Fibroblast of pulmonary artery (primary cell): ENCODE measurements at regions not wholly inside any gene's neighbourhood (a gene's known extent, or its start where the extent isn't known, plus 50 kb on each side); places are given as distances from the start of the nearest gene placed in this dataset.
"Not testable (repeated sequence)": the region's sequence is repeated elsewhere in the genome, so short reads cannot be mapped to it uniquely, and the experiment has no call there.

Experiments
- DNase-seq: peaks from one replicate; pipeline ENCODE4 v3.0.0-alpha.2; 2010; ENCODE audit warnings: low read depth
- H3K4me3 ChIP-seq: replicated peaks from 2 replicates; pipeline ENCODE4 v1.5.1; 2011; ENCODE audit warnings: low read depth, mild to moderate bottlenecking, control low read depth, low read length, moderate library complexity
- TF ChIP-seq, protein P1 (sequence below): IDR thresholded peaks from 2 replicates; pipeline ENCODE4 v1.5.1; 2011; ENCODE audit warnings: mild to moderate bottlenecking, control low read depth, low read length, inconsistent platforms; ENCODE audit errors: missing control alignments

DNA sequence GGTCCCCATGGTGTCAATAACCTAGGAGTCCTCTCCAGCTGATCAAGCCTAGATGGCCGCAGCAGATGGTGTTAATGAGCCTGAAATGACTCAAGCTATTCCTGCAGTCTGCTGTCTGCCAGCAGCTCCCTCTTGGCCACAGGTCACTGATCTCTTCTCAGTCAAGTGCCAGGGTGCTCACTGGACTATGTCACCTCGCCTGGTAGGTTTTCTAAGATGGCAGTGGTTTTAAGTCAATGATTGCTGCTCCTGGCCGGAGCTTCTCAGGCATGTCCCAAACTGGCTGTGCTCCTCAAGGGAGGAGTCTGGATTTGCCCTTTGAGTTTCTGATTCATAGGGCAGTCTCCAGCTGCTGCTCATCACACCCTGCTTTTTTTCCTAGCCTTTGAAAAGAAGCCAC lies 58.6 kb upstream of the SHISA6 start:
- no peak for DNase-seq
- TF ChIP-seq, protein P1, sequence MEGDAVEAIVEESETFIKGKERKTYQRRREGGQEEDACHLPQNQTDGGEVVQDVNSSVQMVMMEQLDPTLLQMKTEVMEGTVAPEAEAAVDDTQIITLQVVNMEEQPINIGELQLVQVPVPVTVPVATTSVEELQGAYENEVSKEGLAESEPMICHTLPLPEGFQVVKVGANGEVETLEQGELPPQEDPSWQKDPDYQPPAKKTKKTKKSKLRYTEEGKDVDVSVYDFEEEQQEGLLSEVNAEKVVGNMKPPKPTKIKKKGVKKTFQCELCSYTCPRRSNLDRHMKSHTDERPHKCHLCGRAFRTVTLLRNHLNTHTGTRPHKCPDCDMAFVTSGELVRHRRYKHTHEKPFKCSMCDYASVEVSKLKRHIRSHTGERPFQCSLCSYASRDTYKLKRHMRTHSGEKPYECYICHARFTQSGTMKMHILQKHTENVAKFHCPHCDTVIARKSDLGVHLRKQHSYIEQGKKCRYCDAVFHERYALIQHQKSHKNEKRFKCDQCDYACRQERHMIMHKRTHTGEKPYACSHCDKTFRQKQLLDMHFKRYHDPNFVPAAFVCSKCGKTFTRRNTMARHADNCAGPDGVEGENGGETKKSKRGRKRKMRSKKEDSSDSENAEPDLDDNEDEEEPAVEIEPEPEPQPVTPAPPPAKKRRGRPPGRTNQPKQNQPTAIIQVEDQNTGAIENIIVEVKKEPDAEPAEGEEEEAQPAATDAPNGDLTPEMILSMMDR = no peak

DNA sequence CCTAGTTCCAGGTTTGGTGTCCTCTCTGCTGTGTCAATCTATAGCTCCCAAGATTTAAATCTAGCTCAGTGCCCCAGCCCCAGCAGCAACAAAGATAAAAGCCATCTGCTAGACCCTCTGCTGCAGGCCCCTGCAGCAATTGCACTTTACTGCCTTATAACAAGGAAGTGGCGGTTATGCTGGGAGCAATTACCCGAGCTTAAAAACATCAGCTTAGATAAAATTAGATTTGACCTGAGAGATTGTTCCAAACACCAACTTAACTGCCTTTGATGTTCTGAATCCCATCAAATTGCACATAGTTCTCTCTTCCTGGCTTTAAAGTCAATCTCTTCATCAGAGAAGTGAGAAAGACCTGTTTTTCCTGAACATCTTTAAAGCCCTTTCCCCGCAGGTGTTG lies 62.4 kb upstream of the SHISA6 start:
- DNase-seq = no peak
- TF ChIP-seq, protein P1 = no peak
- H3K4me3 ChIP-seq = no peak overlapping the region

More for the DNA sequence above, 58.6 kb upstream of the SHISA6 start:
- no peak overlapping the region for H3K4me3 ChIP-seq

DNA sequence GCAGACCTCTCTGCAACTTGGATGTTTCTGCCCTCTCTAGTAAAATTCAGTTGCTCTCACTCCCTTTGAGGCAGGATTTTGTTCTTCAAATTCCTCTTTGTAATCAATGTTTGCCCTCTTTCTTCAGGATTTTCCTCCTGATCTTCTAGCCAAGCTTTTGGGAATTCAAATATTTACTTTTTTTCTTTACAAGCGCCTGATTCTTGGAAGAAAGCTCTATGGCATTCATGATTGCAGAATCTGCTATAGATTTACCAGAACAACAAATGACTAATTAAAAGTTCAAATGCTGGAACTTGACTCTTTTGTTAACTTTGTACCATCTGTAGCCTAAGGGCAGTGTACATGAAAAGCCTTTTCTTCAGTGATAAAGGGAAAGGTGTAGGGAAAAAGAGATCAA lies 63.7 kb upstream of the SHISA6 start:
- TF ChIP-seq, protein P1 = no peak
- DNase-seq = no peak
- no peak overlapping the region for H3K4me3 ChIP-seq

DNA sequence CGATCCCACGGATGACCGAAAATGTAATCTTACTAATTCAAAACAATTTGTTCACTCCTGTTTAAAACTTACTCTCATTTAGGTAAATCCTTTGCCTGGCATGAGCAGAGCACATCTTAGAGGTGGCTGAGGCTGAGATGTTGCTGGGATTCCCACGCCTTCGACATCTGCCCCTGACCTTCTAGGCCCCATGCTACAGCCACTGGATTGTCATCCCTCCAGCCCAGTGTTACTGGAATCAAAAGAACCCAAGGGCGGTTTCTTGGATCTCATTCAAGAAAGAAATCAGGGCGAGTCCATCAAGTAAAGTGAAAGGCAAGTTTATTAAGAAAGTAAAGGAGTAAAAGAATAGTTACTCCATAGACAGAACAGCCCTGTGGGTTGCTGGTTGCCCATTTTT lies 64.5 kb upstream of the SHISA6 start:
- TF ChIP-seq, protein P1 = no peak
- DNase-seq = no peak
- H3K4me3 ChIP-seq = no peak overlapping the region

DNA sequence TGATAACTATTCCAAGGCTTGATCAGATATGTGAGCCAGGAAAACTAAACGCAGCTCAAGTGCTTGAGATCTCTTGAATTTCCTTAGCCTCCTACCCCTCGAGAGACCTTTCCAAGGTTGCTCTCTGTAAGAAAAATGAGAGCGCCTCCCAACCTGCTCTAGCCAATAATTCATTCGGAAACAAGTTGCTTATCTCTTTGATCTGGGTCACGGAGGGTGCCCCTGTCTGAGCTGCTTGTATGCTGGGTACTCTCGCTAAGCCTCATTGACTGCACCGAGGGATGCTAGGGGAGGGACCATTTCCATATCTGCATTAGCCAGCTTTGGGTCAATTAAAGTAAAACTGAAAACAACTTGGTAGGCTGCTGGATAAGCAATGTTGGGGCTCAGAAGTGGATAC lies 70.1 kb upstream of the SHISA6 start:
- no peak for DNase-seq
- TF ChIP-seq, protein P1 = no peak
- H3K4me3 ChIP-seq = no peak overlapping the region

DNA sequence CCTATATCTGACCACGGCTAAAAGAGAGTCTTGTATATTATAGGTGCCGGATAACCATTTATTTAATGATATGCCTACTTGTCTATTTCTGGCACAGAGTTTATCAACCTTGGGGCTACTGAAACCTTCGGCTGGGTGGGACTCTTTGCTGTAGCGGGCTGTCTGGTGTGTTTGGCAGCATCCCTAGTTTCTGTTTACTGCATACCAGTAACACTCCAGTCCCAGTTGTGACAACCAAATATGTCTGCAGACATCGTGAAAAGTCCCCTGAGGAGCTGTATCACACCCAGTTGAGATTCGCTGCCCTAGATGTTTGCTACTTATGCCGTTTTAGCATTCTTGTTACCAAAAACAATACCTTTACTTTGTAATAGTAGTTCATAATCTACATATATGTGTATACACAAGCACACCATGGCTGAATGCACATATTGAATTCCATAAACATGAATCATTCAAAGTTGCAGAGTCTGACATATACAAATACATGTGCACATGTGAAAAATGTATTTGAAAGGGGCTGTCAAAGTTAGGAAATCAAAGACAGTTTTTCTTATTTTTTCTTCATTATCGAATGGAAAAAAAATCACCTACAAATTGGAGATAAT lies 89.1 kb upstream of the SHISA6 start:
- H3K4me3 ChIP-seq = no peak overlapping the region
- DNase-seq = no peak
- TF ChIP-seq, protein P1 = no peak

DNA sequence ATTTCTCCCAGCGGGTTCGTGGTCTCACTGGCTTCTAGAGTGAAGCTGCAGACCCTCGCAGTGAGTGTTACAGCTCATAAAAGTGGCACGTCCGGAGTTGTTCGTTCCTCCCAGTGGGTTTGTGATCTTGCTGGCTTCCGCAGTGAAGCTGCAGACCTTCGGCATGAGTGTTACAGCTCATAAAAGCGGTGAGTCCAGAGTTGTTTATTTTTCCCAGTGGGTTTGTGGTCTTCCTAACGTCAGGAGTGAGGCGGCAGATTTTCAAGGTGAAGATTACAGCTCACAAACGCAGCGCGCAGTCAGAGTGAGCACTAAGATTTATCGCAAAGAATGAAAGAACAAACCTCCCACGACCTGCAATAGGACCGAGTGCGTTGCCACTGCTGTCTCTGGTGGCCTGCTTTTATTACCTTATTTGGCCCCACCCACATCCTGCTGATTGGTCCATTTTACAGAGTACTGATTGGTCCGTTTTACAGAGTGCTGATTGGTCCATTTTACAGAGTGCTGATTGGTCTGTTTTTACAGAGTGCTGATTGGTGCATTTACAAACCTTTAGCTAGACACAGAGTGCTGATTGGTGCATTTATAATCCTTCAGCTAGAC lies 90.0 kb upstream of the SHISA6 start:
- DNase-seq, H3K4me3 ChIP-seq: not testable (repeated sequence)
